NCI-H460 (cell line): ENCODE measurements at regions not wholly inside any gene's neighbourhood (a gene's known extent, or its start where the extent isn't known, plus 50 kb on each side); places are given as distances from the start of the nearest gene placed in this dataset.

Experiments used
- DNase-seq: peaks from one replicate; pipeline ENCODE4 v3.0.0-alpha.2; 2016; ENCODE audit warnings: low read depth; ENCODE audit errors: extremely low read depth

GRCh38 chr2:65864619-65865018 is 432.2 kb upstream of the SPRED2 start:
- DNase-seq: no peak

GRCh38 chr2:65863713-65864112 is 431.3 kb upstream of the SPRED2 start:
- no peak for DNase-seq

- no peak for DNase-seq
Observed at GRCh38 chr2:65856928-65857327, 424.5 kb upstream of the SPRED2 start.

- DNase-seq: no peak
Observed at GRCh38 chr2:65856423-65856822, 424.0 kb upstream of the SPRED2 start.

- DNase-seq: no peak
Observed at GRCh38 chr2:65850695-65851094, 418.3 kb upstream of the SPRED2 start.

GRCh38 chr2:65846989-65847678 is 414.7 kb upstream of the SPRED2 start:
- no peak for DNase-seq

GRCh38 chr2:65845442-65846182 is 413.2 kb upstream of the SPRED2 start:
- no peak for DNase-seq

GRCh38 chr2:65842104-65842503 is 409.7 kb upstream of the SPRED2 start:
- no peak for DNase-seq

GRCh38 chr2:65835975-65836549 is 403.7 kb upstream of the SPRED2 start:
- no peak for DNase-seq

- DNase-seq: no peak
Observed at GRCh38 chr2:65834771-65835475, 402.5 kb upstream of the SPRED2 start.

- DNase-seq: no peak
Observed at GRCh38 chr2:65834062-65834461, 401.7 kb upstream of the SPRED2 start.

GRCh38 chr2:65831509-65831908 is 399.1 kb upstream of the SPRED2 start:
- no peak for DNase-seq

- DNase-seq: no peak
Observed at GRCh38 chr2:65826567-65826966, 394.2 kb upstream of the SPRED2 start.

- no peak for DNase-seq
Observed at GRCh38 chr2:65823511-65823910, 391.1 kb upstream of the SPRED2 start.

- DNase-seq: no peak
Observed at GRCh38 chr2:65820454-65820853, 388.1 kb upstream of the SPRED2 start.

GRCh38 chr2:65819963-65820362 is 387.6 kb upstream of the SPRED2 start:
- DNase-seq: no peak

GRCh38 chr2:65818873-65819451 is 386.6 kb upstream of the SPRED2 start:
- DNase-seq: no peak

- no peak for DNase-seq
Observed at GRCh38 chr2:65813631-65814173, 381.3 kb upstream of the SPRED2 start.

- DNase-seq: no peak
Observed at GRCh38 chr2:65812887-65813286, 380.5 kb upstream of the SPRED2 start.

- no peak for DNase-seq
Observed at GRCh38 chr2:65807942-65808341, 375.5 kb upstream of the SPRED2 start.

GRCh38 chr2:65804777-65805176 is 372.4 kb upstream of the SPRED2 start:
- DNase-seq: no peak
